Neural cell (in vitro differentiated cells): ENCODE measurements at regions not wholly inside any gene's neighbourhood (a gene's known extent, or its start where the extent isn't known, plus 50 kb on each side); places are given as distances from the start of the nearest gene placed in this dataset.
"Not testable (repeated sequence)": the region's sequence is repeated elsewhere in the genome, so short reads cannot be mapped to it uniquely, and the experiment has no call there.

ENCODE experiments used
- H2AFZ ChIP-seq: fragments of 200-600, 300-800 bp; sonication (generic), shearing (Covaris generic); 2 replicates; pipeline ENCODE4 v1.6.0; 2014; ENCODE audit warnings: low read depth, mild to moderate bottlenecking, antibody characterized with exemption, low read length, moderate library complexity
- H3F3A ChIP-seq: fragments of 200-600 bp; shearing (Covaris generic); 2 replicates; pipeline ENCODE4 v1.6.1; 2016; ENCODE audit warnings: mild to moderate bottlenecking, moderate library complexity, mixed read lengths, antibody characterized with exemption, low read length; ENCODE audit not compliant: insufficient read depth, poor library complexity, severe bottlenecking
- H3K27ac ChIP-seq: fragments of 200-600, 300-800 bp; sonication (generic), shearing (Covaris generic); 2 replicates; pipeline ENCODE4 v1.5.1; 2014; ENCODE audit warnings: mild to moderate bottlenecking, low read length, moderate library complexity
- H3K27me3 ChIP-seq: fragments of 300-800, 200-600 bp; sonication (generic), shearing (Covaris generic); 2 replicates; pipeline ENCODE4 v1.6.0; 2014; ENCODE audit warnings: mild to moderate bottlenecking, low read depth, low read length, moderate library complexity; ENCODE audit not compliant: insufficient read depth
- H3K36me3 ChIP-seq: fragments of 300-800, 200-600 bp; sonication (generic), shearing (Covaris generic); 2 replicates; pipeline ENCODE4 v1.5.1; 2014; ENCODE audit warnings: mild to moderate bottlenecking, antibody characterized with exemption, low read length, moderate library complexity; ENCODE audit not compliant: insufficient read depth
- H3K4me2 ChIP-seq: fragments of 300-800, 200-600 bp; sonication (generic), shearing (Covaris generic); 2 replicates; pipeline ENCODE4 v1.6.0; 2014; ENCODE audit warnings: mild to moderate bottlenecking, low read length
- H3K4me3 ChIP-seq: fragments of 300-800, 200-600 bp; sonication (generic), shearing (Covaris generic); 2 replicates; pipeline ENCODE4 v1.5.1; 2014; ENCODE audit warnings: mild to moderate bottlenecking, low read length, moderate library complexity
- H3K79me2 ChIP-seq: fragments of 200-600 bp; shearing (Covaris generic); replicated peaks from 2 replicates; pipeline ENCODE4 v1.6.0; 2014; ENCODE audit warnings: mild to moderate bottlenecking, low read length, moderate library complexity; ENCODE audit not compliant: insufficient read depth
- H3K9ac ChIP-seq: fragments of 300-800, 200-600 bp; sonication (generic), shearing (Covaris generic); 2 replicates; pipeline ENCODE4 v1.6.1; 2016; ENCODE audit warnings: mild to moderate bottlenecking, low read length, mixed read lengths
- H3K9me2 ChIP-seq: fragments of 200-600 bp; shearing (Covaris generic); 2 replicates; pipeline ENCODE4 v1.6.1; 2016; ENCODE audit warnings: mild to moderate bottlenecking, low read length, mixed read lengths; ENCODE audit not compliant: insufficient read depth
- H3K9me3 ChIP-seq: fragments of 200-600, 300-800 bp; sonication (generic), shearing (Covaris generic); 2 replicates; pipeline ENCODE4 v1.6.1; 2016; ENCODE audit warnings: mild to moderate bottlenecking, mixed run types, low read length, moderate library complexity, mixed read lengths
- H4K20me1 ChIP-seq: fragments of 200-600 bp; shearing (Covaris generic); 2 replicates; pipeline ENCODE4 v1.6.1; 2016; ENCODE audit warnings: mild to moderate bottlenecking, mixed run types; ENCODE audit not compliant: insufficient read depth
- CTCF ChIP-seq: fragments of 450-650 bp; IDR thresholded peaks from 2 replicates; pipeline ENCODE4 v1.5.1; 2014; ENCODE audit warnings: antibody characterized with exemption, mild to moderate bottlenecking, moderate library complexity; ENCODE audit not compliant: poor library complexity, severe bottlenecking
- EP300 ChIP-seq: fragments of 450-650 bp; conservative IDR thresholded peaks from 2 replicates; pipeline ENCODE4 v1.6.1; 2014; ENCODE audit warnings: antibody characterized with exemption, mild to moderate bottlenecking, moderate library complexity; ENCODE audit not compliant: poor library complexity, severe bottlenecking
- EZH2 ChIP-seq: fragments of 200-600, 300-800 bp; shearing (Covaris generic), sonication (generic); IDR thresholded peaks from 2 replicates; pipeline ENCODE4 v1.6.1; 2014; ENCODE audit warnings: antibody characterized with exemption, low read length, borderline replicate concordance, mild to moderate bottlenecking; ENCODE audit not compliant: insufficient read depth, poor library complexity, severe bottlenecking
- MXI1 ChIP-seq: fragments of 450-650 bp; conservative IDR thresholded peaks from 2 replicates; pipeline ENCODE4 v1.6.1; 2014; ENCODE audit warnings: antibody characterized with exemption, mild to moderate bottlenecking; ENCODE audit not compliant: poor library complexity, severe bottlenecking
- POLR2AphosphoS5 ChIP-seq: IDR thresholded peaks from 2 replicates; pipeline ENCODE4 v1.6.1; 2012
- RAD21 ChIP-seq: fragments of 450-650 bp; conservative IDR thresholded peaks from 2 replicates; pipeline ENCODE4 v1.6.1; 2014; ENCODE audit warnings: antibody characterized with exemption, mild to moderate bottlenecking, moderate library complexity
- REST ChIP-seq: IDR thresholded peaks from 2 replicates; pipeline ENCODE4 v1.6.1; 2012; ENCODE audit warnings: borderline replicate concordance
- SMC3 ChIP-seq: fragments of 450-650 bp; conservative IDR thresholded peaks from 2 replicates; pipeline ENCODE4 v1.6.1; 2014; ENCODE audit warnings: antibody characterized with exemption, mild to moderate bottlenecking, moderate library complexity; ENCODE audit not compliant: poor library complexity
- TAF1 ChIP-seq: IDR thresholded peaks from 2 replicates; pipeline ENCODE4 v1.6.1; 2012; ENCODE audit warnings: low read depth

GRCh38 chr1:119209596-119210295 is 69.3 kb upstream of the WARS2 start:
- Histone ChIP-seq H3K79me2 (no peaks in the 10 kb centered on the region), H3K27ac (no peak overlapping the region), H3K27me3 (no peaks in the 10 kb centered on the region), H3K9me2 (no peaks in the 10 kb centered on the region), H2AFZ (no peak overlapping the region), H3K9ac (no peak overlapping the region), H3K4me2 (no peak overlapping the region), H3K9me3 (no peaks in the 10 kb centered on the region), H3F3A (no peaks in the 10 kb centered on the region), H3K36me3 (no peaks in the 10 kb centered on the region), H3K4me3 (no peak overlapping the region), H4K20me1 (no peaks in the 10 kb centered on the region)
- TF ChIP-seq POLR2AphosphoS5 (no peak), EP300 (no peak), SMC3 (no peak), EZH2 (no peak), MXI1 (no peak), TAF1 (no peak), CTCF (no peak), RAD21 (no peak), REST (no peak)

GRCh38 chr1:119210296-119210649 is 69.8 kb upstream of the WARS2 start:
- Histone ChIP-seq H3K4me3 (no peak overlapping the region), H4K20me1 (no peaks in the 10 kb centered on the region), H3F3A (no peaks in the 10 kb centered on the region), H3K9me3 (no peaks in the 10 kb centered on the region), H3K9me2 (no peaks in the 10 kb centered on the region), H3K9ac (no peak overlapping the region), H3K36me3 (no peaks in the 10 kb centered on the region), H3K4me2 (no peak overlapping the region), H2AFZ (no peak overlapping the region), H3K79me2 (no peaks in the 10 kb centered on the region), H3K27me3 (no peaks in the 10 kb centered on the region), H3K27ac (no peak overlapping the region)
- TF ChIP-seq TAF1, result no peak
- no peak for TF ChIP-seq EZH2
- TF ChIP-seq RAD21, result no peak
- TF ChIP-seq SMC3, result no peak
- no peak for TF ChIP-seq MXI1
- no peak for TF ChIP-seq REST
- no peak for TF ChIP-seq POLR2AphosphoS5
- no peak for TF ChIP-seq EP300
- no peak for TF ChIP-seq CTCF

GRCh38 chr1:119213213-119213612 is 72.8 kb upstream of the WARS2 start:
- not testable (repeated sequence) for H3K9ac ChIP-seq, H3K27me3 ChIP-seq, H3K36me3 ChIP-seq

More at GRCh38 chr1:119213213-119213612, 72.8 kb upstream of the WARS2 start:
- not testable (repeated sequence) for H3K27ac ChIP-seq, H3K9me3 ChIP-seq, H4K20me1 ChIP-seq, H3K4me3 ChIP-seq, H3F3A ChIP-seq, H3K4me2 ChIP-seq, H3K79me2 ChIP-seq, H2AFZ ChIP-seq, H3K9me2 ChIP-seq
